ENCODE measurements at regions not wholly inside any gene's neighbourhood (a gene's known extent, or its start where the extent isn't known, plus 50 kb on each side); places are given as distances from the start of the nearest gene placed in this dataset.

GRCh38 chr2:185939858-185940257, 201.3 kb downstream of the FSIP2 start:
- TF ChIP-seq POLR2AphosphoS5 (IDR thresholded peaks at IDR 0.05) (no peak), CTCF (IDR thresholded peaks at IDR 0.05) (no peak), EP300 (IDR thresholded peaks at IDR 0.05) (no peak)
